Endothelial cell of umbilical vein (primary cell): ENCODE measurements at regions not wholly inside any gene's neighbourhood (a gene's known extent, or its start where the extent isn't known, plus 50 kb on each side); places are given as distances from the start of the nearest gene placed in this dataset.

ENCODE experiments used
- TF ChIP-seq, protein P1 (sequence below), 2 donors: IDR thresholded peaks; 1 replicate in 1 of 2; 2 replicates in 1 of 2; pipeline ENCODE4 v1.5.1; 2011; ENCODE audit warnings: low read length in 2 of 2, mild to moderate bottlenecking in 2 of 2, moderate library complexity in 2 of 2, control low read depth in 1 of 2, inconsistent platforms in 1 of 2, low read depth in 1 of 2; ENCODE audit not compliant: insufficient read depth in 1 of 2; ENCODE audit errors: extremely low read depth in 1 of 2
- TF ChIP-seq, protein P2 (sequence below): IDR thresholded peaks from 2 replicates; pipeline ENCODE4 v1.6.1; 2011; ENCODE audit not compliant: insufficient read depth, insufficient read length

DNA sequence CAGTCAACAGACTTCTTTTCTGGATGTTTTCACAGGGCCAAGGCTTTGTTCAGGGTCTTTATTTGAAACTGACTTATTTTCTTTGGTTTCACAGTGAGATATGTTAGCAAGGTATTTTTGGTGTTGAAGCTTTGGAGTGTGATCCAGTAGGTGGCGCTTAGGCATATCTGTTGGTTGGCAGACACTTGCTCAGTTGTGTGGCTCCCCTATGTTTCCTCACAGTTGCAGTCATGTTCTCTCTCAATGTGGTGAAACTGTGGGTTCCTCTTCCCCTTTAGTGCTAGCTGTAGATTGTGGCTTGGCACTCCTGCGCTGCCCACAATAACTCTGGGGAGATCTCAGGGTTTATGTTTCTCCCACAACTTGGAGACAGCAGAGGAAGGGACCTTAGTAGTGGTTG lies 460.8 kb downstream of the SLITRK2 start:
- TF ChIP-seq, protein P1, sequence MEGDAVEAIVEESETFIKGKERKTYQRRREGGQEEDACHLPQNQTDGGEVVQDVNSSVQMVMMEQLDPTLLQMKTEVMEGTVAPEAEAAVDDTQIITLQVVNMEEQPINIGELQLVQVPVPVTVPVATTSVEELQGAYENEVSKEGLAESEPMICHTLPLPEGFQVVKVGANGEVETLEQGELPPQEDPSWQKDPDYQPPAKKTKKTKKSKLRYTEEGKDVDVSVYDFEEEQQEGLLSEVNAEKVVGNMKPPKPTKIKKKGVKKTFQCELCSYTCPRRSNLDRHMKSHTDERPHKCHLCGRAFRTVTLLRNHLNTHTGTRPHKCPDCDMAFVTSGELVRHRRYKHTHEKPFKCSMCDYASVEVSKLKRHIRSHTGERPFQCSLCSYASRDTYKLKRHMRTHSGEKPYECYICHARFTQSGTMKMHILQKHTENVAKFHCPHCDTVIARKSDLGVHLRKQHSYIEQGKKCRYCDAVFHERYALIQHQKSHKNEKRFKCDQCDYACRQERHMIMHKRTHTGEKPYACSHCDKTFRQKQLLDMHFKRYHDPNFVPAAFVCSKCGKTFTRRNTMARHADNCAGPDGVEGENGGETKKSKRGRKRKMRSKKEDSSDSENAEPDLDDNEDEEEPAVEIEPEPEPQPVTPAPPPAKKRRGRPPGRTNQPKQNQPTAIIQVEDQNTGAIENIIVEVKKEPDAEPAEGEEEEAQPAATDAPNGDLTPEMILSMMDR (IDR thresholded peaks at IDR 0.05; ENCODE audit: extremely low read depth in 1 of 2, insufficient read depth in 1 of 2, low read depth in 1 of 2, low read length in 2 of 2): no peak
- TF ChIP-seq, protein P2, sequence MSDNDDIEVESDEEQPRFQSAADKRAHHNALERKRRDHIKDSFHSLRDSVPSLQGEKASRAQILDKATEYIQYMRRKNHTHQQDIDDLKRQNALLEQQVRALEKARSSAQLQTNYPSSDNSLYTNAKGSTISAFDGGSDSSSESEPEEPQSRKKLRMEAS: no peak
